ENCODE measurements at regions not wholly inside any gene's neighbourhood (a gene's known extent, or its start where the extent isn't known, plus 50 kb on each side); places are given as distances from the start of the nearest gene placed in this dataset.

GRCh38 chr17:34825102-34825501, 136.2 kb downstream of the CCT6B start:
- DNase-seq, result no peak

GRCh38 chr17:34823023-34823422, 138.2 kb downstream of the CCT6B start:
- no peak for DNase-seq

- DNase-seq, result no peak
These were observed 139.1 kb downstream of the CCT6B start for GRCh38 chr17:34822007-34822739.

- no peak for DNase-seq
These were observed 140.3 kb downstream of the CCT6B start for GRCh38 chr17:34820922-34821321.

GRCh38 chr17:34820248-34820801, 140.9 kb downstream of the CCT6B start:
- DNase-seq, result no peak

GRCh38 chr17:34817252-34818035, 143.8 kb downstream of the CCT6B start:
- DNase-seq, result no peak

GRCh38 chr17:34816848-34817247, 144.4 kb downstream of the CCT6B start:
- DNase-seq, result no peak

GRCh38 chr17:34813290-34813689, 148.0 kb downstream of the CCT6B start:
- DNase-seq, result no peak

GRCh38 chr17:34811561-34811960, 149.7 kb downstream of the CCT6B start:
- no peak for DNase-seq

GRCh38 chr17:34800661-34801060, 160.6 kb downstream of the CCT6B start:
- no peak for DNase-seq

- no peak for DNase-seq
These were observed 161.5 kb downstream of the CCT6B start for GRCh38 chr17:34799751-34800150.

GRCh38 chr17:34798581-34798980, 162.7 kb downstream of the CCT6B start:
- DNase-seq, result no peak

GRCh38 chr17:34797720-34798119, 163.5 kb downstream of the CCT6B start:
- DNase-seq, result peak in 1 of 4 experiments; percentile 0

- no peak for DNase-seq
These were observed 167.9 kb downstream of the CCT6B start for GRCh38 chr17:34793231-34793908.

GRCh38 chr17:34788696-34789095, 172.6 kb downstream of the CCT6B start:
- no peak for DNase-seq

GRCh38 chr17:34784526-34784925, 176.7 kb downstream of the CCT6B start:
- no peak for DNase-seq

- DNase-seq, result no peak
These were observed 179.0 kb downstream of the CCT6B start for GRCh38 chr17:34782271-34782670.

- no peak for DNase-seq
These were observed 179.6 kb downstream of the CCT6B start for GRCh38 chr17:34781571-34782108.

- no peak for DNase-seq
These were observed 180.2 kb downstream of the CCT6B start for GRCh38 chr17:34781071-34781470.

GRCh38 chr17:34780438-34780837, 180.8 kb downstream of the CCT6B start:
- no peak for DNase-seq

- DNase-seq, result no peak
These were observed 184.5 kb downstream of the CCT6B start for GRCh38 chr17:34776456-34777443.

GRCh38 chr17:34773036-34773435, 188.2 kb downstream of the CCT6B start:
- no peak for DNase-seq

Data from activated naive CD4-positive, alpha-beta T cell (primary cell).